ENCODE measurements at regions not wholly inside any gene's neighbourhood (a gene's known extent, or its start where the extent isn't known, plus 50 kb on each side); places are given as distances from the start of the nearest gene placed in this dataset.
"Not testable (repeated sequence)": the region's sequence is repeated elsewhere in the genome, so short reads cannot be mapped to it uniquely, and the experiment has no call there.

GRCh38 chr4:18185491-18185890, 163.9 kb upstream of the LCORL start:
- DNase-seq (ENCODE audit: low read depth): no peak

- no peak for DNase-seq (ENCODE audit: low read depth)
These were observed 159.3 kb upstream of the LCORL start for GRCh38 chr4:18180892-18181291.

- no peak for DNase-seq (ENCODE audit: low read depth)
These were observed 158.6 kb upstream of the LCORL start for GRCh38 chr4:18180122-18180521.

GRCh38 chr4:18171896-18172295, 150.3 kb upstream of the LCORL start:
- DNase-seq (ENCODE audit: low read depth): no peak

GRCh38 chr4:18167831-18168230, 146.3 kb upstream of the LCORL start:
- DNase-seq (ENCODE audit: low read depth): no peak

- DNase-seq (ENCODE audit: low read depth): no peak
These were observed 145.4 kb upstream of the LCORL start for GRCh38 chr4:18166925-18167324.

- DNase-seq (ENCODE audit: low read depth): no peak
These were observed 140.9 kb upstream of the LCORL start for GRCh38 chr4:18162453-18162852.

- not testable (repeated sequence) for DNase-seq (ENCODE audit: low read depth)
These were observed 137.8 kb upstream of the LCORL start for GRCh38 chr4:18159117-18159912.

- DNase-seq (ENCODE audit: low read depth): no peak
These were observed 133.8 kb upstream of the LCORL start for GRCh38 chr4:18155067-18156041.

- DNase-seq (ENCODE audit: low read depth): no peak
These were observed 116.6 kb upstream of the LCORL start for GRCh38 chr4:18138076-18138665.

- DNase-seq (ENCODE audit: low read depth): no peak
These were observed 112.6 kb upstream of the LCORL start for GRCh38 chr4:18134111-18134510.

- DNase-seq (ENCODE audit: low read depth): no peak
These were observed 108.7 kb upstream of the LCORL start for GRCh38 chr4:18130256-18130655.

GRCh38 chr4:18128241-18128640, 106.7 kb upstream of the LCORL start:
- DNase-seq (ENCODE audit: low read depth): no peak

GRCh38 chr4:18127030-18127429, 105.5 kb upstream of the LCORL start:
- DNase-seq (ENCODE audit: low read depth): no peak

- no peak for DNase-seq (ENCODE audit: low read depth)
These were observed 92.3 kb upstream of the LCORL start for GRCh38 chr4:18113710-18114331.

- DNase-seq (ENCODE audit: low read depth): no peak
These were observed 89.5 kb upstream of the LCORL start for GRCh38 chr4:18111081-18111480.

- DNase-seq (ENCODE audit: low read depth): no peak
These were observed 88.5 kb upstream of the LCORL start for GRCh38 chr4:18110099-18110498.

- DNase-seq (ENCODE audit: low read depth): no peak
These were observed 88.1 kb upstream of the LCORL start for GRCh38 chr4:18109676-18110075.

GRCh38 chr4:18107848-18108528, 86.4 kb upstream of the LCORL start:
- DNase-seq (ENCODE audit: low read depth): not testable (repeated sequence)

- DNase-seq (ENCODE audit: low read depth): no peak
These were observed 85.1 kb upstream of the LCORL start for GRCh38 chr4:18106620-18107019.

Data from Daoy (cell line).